Breast epithelium (tissue), 3 donors: ENCODE measurements at regions not wholly inside any gene's neighbourhood (a gene's known extent, or its start where the extent isn't known, plus 50 kb on each side); places are given as distances from the start of the nearest gene placed in this dataset.

Experiments
- POLR2AphosphoS5 ChIP-seq, 3 donors: sonication (generic); formaldehyde crosslinking; IDR thresholded peaks; one replicate each; pipeline ENCODE4 v1.6.1; 2017; ENCODE audit warnings: antibody characterized with exemption in 3 of 3
- TF ChIP-seq, protein P1 (sequence below), 3 donors: fragments of 450-650 bp; IDR thresholded peaks; one replicate each; pipeline ENCODE4 v1.5.1; 2016 to 2017; ENCODE audit warnings: antibody characterized with exemption in 3 of 3, mild to moderate bottlenecking in 3 of 3, moderate library complexity in 3 of 3

DNA sequence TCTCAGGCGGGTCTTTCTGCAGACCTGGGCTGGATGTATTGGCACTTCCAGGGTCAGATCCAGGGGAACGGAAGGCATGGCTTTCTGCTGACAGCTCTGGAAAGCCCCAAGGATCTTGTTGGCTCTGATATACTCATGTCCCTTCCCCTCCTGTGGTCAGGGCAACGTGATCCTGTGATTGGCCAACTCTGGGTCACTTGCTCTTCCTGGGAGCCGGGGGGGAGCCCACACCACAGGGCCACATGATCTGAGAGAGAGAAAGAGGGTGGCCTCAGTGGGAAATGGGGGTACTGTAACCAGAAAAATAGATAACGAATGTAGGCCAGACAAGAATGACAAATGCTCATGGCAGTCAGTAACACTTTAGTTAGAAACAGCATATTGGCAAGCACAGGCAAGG, 223.0 kb downstream of the NFATC2 start:
- TF ChIP-seq, protein P1, sequence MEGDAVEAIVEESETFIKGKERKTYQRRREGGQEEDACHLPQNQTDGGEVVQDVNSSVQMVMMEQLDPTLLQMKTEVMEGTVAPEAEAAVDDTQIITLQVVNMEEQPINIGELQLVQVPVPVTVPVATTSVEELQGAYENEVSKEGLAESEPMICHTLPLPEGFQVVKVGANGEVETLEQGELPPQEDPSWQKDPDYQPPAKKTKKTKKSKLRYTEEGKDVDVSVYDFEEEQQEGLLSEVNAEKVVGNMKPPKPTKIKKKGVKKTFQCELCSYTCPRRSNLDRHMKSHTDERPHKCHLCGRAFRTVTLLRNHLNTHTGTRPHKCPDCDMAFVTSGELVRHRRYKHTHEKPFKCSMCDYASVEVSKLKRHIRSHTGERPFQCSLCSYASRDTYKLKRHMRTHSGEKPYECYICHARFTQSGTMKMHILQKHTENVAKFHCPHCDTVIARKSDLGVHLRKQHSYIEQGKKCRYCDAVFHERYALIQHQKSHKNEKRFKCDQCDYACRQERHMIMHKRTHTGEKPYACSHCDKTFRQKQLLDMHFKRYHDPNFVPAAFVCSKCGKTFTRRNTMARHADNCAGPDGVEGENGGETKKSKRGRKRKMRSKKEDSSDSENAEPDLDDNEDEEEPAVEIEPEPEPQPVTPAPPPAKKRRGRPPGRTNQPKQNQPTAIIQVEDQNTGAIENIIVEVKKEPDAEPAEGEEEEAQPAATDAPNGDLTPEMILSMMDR (IDR thresholded peaks at IDR 0.05) = no peak
- TF ChIP-seq POLR2AphosphoS5 (IDR thresholded peaks at IDR 0.05) = no peak
